Inflammatory macrophage treated with lipopolysaccharide for 1 hour (primary cell): ENCODE measurements at regions not wholly inside any gene's neighbourhood (a gene's known extent, or its start where the extent isn't known, plus 50 kb on each side); places are given as distances from the start of the nearest gene placed in this dataset.
"Not testable (repeated sequence)": the region's sequence is repeated elsewhere in the genome, so short reads cannot be mapped to it uniquely, and the experiment has no call there.

ENCODE experiments used
- DNase-seq, 2 donors: peaks; one replicate each; pipeline ENCODE4 v3.0.0-alpha.2; 2020 to 2022

- not testable (repeated sequence) for DNase-seq
Measured at GRCh38 chr18:57879924-57880323, 76.8 kb upstream of the ATP8B1 start.

GRCh38 chr18:57869221-57869620 is 66.1 kb upstream of the ATP8B1 start:
- DNase-seq, result no peak

- no peak for DNase-seq
Measured at GRCh38 chr18:57866355-57866754, 63.2 kb upstream of the ATP8B1 start.

GRCh38 chr18:57864615-57865121 is 61.6 kb upstream of the ATP8B1 start:
- no peak for DNase-seq

- no peak for DNase-seq
Measured at GRCh38 chr18:57863706-57864105, 60.6 kb upstream of the ATP8B1 start.

GRCh38 chr18:57859314-57859713 is 56.2 kb upstream of the ATP8B1 start:
- peak; percentile 21 to 38 for DNase-seq

- no peak for DNase-seq
Measured at GRCh38 chr18:57856557-57857280, 53.6 kb upstream of the ATP8B1 start.

GRCh38 chr18:57856128-57856527 is 53.0 kb upstream of the ATP8B1 start:
- no peak for DNase-seq

GRCh38 chr18:57855551-57855950 is 52.4 kb upstream of the ATP8B1 start:
- no peak for DNase-seq

- DNase-seq, result no peak
Measured at GRCh38 chr18:57854726-57855125, 51.6 kb upstream of the ATP8B1 start.

GRCh38 chr18:57853864-57854263 is 50.7 kb upstream of the ATP8B1 start:
- DNase-seq, result no peak

- no peak for DNase-seq
Measured at GRCh38 chr18:57853133-57853532, 50.0 kb upstream of the ATP8B1 start.
